Fibroblast of the conjunctiva (primary cell): ENCODE measurements at regions not wholly inside any gene's neighbourhood (a gene's known extent, or its start where the extent isn't known, plus 50 kb on each side); places are given as distances from the start of the nearest gene placed in this dataset.

Experiments
- DNase-seq: peaks from one replicate; pipeline ENCODE4 v3.0.0-alpha.2; 2010; ENCODE audit warnings: low read depth

GRCh38 chr1:22315315-22316078, 136.2 kb upstream of the ZBTB40 start:
- no peak for DNase-seq

- no peak for DNase-seq
Measured at GRCh38 chr1:22317231-22317919, 134.3 kb upstream of the ZBTB40 start.

DNA sequence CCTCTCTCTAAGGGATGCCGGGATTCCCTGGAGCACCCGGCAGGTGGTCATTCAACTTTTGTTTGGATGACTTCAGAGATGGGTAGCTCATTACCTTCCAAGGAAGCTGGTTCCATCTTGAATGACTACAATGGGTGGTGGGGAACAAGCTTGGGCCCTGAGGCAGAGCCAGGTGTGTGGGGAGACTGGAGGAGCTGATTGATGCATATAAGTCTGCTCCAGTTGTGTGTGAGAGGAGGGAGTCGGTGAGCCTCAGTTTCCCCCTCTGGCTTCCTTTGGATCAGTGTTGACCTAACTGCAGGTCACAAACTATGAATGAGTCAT, 133.8 kb upstream of the ZBTB40 start:
- DNase-seq: no peak

DNA sequence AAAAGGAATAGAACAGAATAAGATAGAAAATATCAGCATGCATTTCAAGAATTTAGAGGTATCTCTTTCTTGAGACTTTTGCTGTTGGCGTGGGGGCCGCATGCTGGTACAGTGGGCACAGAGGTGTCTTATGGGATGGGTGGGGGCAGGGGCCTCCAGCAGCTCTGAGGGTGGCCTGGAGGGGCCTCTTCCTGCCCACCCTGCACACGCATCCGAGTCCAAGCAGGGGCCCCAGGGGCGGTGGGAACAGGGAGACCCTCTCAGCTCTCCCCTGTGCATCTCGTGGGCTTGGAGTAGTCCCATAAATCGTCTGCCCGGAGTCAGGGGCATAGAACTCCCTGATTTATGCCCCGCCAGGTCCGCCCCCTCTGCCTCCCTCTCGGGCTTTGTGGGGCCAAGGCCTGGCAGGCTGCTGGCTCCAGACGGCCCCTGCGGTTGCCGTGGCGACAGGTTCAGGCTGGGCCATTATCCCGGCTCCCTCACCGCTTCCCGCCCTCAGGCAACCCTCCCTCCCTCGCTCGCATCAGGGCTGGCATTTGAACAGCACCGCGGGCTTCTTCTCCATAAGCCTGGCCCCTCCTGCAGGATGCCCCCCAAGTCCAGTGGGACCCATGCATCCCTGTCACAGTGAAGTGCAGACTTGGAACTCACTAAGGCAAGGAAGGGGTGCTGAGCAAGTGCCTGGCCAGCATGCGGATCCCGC, 133.2 kb upstream of the ZBTB40 start:
- no peak for DNase-seq

DNA sequence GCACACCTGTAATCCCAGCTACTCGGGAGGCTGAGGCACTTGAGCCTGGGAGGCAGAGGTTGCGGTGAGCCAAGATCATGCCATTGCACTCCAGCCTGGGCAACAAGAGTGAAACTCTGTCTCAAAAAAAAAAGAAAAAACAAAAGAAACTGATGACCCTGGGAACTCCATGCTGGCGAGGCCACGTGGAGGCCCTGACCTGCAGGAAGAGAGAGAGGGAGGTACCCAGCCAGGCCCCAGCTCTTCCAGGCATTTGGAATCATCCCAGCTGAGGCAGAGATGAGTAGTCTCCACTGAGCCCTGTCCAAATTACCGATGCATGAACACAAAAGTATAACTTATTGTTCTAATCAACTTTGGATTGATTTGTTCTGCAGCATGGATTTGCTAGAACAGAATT, 132.0 kb upstream of the ZBTB40 start:
- no peak for DNase-seq

DNA sequence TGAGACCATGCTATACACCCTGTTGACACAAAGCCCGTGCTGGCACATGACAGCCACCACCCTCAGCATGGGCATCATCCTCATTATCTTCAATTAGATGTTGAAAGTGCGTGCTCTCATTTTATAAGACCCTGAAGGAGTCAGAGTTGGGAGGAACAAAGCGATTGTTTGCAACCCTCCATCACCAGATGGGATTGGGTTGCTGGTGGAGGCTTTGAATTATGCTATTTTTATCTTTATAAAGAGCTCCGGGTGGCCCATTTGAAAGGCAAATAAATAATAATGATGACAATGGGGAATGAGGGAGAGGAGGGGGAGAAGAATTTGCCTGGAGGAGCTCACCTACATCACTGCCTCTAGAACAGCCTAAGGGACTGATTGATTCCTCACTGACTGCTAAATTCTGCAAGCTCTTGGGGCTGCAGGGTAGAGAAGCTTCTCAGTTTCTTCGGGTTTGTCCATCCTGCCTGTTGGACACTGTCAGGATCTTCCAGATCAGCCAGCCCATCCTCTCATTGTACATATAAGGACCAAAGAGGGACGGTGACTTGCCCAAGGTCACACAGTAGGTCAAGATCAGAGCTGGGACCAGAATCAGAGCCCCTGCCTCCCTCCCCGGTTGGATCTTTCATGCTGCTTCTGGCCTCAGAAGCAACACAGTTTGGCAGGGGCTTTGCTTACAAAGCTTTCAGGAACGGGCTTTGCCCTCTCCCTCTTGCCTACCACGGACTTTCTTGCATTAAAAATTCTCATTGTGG, 130.9 kb upstream of the ZBTB40 start:
- DNase-seq: no peak

DNA sequence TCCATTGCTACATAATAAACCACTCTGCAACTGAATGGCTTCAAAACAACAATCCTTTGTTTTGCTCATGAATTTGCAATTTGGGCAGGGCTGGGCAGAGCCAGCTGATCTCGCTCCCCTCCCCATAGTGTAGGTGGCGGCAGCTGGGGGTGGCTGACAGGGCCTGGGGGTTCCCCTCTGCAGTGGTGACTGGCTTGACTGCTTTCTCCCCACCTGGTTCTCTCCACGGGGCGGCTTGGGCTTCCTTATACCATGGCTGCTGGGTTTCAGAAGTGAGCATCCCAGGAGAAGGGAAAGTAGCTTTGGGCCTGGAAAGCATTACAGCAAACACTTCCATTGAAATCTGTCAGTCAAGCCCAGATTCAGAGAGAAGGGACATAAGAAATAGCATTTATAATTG, 129.7 kb upstream of the ZBTB40 start:
- DNase-seq: no peak

DNA sequence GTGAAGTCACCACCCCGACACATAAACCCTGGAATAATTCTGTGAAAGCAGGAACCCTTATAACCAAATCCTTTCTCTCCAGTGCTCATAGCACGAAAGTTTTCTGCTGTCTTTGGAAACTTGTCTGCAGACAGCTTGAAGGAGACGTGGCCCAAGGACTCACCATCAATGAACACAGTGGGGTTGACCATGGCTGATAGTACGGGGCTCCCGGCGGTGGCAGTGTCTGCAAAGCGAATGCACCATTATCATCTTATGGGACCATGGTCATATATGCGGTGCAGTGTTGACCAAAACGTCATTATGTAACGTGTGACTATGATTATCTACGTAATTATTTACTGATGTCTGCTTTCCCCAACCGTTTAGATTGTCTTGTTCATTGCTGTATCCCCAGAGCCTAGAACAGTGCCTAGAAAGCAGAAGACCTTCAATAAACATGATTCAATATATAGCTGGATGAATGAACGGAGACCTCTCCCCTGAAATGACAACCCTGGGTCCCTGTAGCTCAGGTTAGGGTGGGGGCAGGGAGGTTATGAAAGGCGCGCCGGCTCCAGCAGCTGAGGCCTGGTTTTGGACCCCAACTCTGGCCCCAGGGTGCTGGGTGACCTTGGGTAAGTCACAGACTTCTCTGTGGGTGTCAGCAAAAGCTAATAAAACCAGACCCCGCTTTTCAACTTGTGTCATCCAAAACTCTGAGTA, 128.4 kb upstream of the ZBTB40 start:
- no peak for DNase-seq

DNA sequence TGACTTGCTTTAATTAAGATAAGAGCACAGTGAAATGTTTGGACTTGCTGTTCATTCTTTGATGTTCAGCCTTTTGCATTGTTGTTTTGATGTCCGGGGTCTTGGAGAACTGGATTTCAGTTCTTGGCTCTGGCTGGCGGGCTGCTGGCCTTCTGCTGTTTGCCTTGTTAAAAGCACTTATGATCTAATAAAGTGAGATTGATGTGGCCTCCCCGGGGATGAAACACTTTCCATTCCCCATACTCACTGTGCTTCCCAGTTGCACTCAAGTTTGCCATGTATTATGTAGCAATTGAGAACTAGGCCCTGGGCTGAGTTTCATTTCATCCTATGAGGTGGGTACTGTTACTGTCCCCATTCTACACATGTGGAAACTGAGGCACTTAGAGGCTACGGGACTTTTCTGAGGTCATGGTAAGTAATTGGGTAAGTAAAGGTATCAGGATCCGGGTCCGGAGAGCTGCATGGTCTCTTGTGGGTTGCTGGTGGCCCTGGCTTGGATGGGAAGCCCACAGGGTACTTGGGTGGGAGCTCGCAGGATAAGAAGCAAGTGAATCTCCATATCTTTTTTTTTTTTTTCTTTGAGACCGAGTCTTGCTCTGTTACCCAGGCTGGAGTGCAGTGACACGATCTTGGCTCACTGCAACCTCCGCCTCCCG, 127.7 kb upstream of the ZBTB40 start:
- no peak for DNase-seq

DNA sequence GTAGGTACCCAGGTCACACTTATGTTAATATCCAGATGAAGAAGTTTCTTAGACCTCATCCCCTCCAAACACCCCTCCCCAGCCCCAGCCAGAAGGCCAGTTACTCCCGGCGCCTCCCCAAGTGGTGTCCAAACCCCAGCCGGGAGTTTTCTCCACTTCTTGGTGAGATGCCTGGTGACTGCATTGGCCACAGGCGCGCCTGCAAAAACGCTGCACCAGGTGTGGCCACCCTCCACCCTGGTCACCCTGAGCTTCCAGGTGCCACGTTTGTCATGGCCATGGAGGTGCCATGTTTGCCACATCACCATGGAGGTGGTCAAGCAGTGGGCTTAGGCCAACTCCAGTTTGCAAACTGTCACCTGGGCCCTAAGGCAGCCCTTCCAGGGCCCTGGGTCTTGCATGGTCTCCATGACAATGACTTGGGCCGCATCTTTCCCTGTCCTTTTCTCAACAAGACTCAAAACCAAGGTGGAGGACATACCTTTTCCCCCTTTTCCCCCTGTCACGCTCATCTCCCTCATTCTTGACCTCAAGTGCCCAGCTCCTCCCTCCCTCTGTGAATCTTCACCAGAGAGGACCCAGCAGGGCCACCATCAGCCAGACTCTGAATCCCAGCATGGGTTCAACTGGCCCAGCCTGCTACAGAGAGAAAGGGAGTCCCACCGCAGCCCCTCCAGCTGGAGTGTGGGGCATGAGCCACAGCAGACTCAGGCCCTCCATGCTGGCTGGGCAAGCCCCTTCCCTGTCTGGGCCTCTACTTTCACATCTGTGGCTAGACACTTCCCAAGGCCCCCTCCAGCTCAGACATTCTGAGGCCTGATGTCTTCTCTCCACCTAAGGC, 125.9 kb upstream of the ZBTB40 start:
- DNase-seq: no peak

GRCh38 chr1:22326372-22326915, 125.2 kb upstream of the ZBTB40 start:
- no peak for DNase-seq

- DNase-seq: no peak
Measured at GRCh38 chr1:22326931-22327330, 124.7 kb upstream of the ZBTB40 start.

DNA sequence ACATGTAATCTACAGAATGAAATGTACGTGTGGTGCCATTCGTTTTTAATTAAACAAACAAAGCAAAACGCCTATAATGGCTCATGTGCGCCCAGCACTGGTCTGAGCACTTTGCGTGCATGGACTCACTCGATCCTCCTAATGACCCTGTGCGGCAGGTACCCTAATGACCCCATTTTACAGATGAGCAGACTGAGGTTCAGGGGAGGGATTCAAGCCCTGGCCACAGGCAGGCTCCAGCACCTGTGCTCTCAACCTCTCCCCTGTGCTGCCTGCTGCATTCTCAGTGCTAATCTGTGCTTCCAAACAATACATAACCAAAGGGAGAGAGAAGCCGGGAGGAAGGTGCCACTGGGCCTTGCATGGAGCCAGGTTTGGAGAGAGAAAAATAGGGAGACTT, 124.2 kb upstream of the ZBTB40 start:
- DNase-seq: no peak

DNA sequence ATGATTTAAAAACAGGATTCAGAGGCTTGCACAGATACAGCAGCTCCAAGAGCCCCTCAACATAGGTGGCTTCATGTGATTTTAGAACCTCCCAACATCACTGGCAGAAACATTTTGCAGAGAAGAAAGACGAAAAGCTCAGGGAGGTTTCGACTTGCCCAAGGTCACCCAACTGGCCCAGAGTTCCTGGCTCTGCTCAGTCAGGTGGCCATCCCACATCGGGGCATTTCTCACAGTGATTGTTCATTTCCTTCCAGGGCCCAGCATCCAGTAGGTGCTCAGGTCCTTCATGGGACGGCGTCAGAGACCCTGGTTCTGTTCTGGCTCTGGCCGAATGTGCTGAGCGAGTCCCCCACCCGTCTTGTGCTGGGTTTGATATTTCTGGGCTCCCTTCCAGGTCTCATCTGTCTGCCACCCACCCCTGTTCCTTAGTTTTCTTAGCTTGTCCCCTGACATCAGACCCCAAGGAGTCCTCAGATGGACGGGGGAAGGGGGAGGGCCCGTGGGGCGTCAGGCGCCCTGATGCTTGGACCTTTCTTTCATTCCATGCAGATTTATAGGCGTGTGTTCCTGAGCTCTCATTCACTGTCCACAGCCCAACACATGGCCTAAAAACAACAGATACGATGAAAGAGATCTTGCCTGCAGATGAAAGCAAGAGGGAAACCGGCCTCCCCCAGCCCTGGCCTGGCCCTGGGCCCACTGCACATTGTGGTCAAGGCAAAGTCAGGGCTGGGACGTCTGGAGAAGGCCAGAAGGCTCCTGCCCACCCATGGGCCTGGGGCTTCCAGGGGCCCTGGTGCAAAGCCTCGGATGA, 123.1 kb upstream of the ZBTB40 start:
- no peak for DNase-seq

GRCh38 chr1:22329148-22329515, 122.5 kb upstream of the ZBTB40 start:
- DNase-seq: no peak

DNA sequence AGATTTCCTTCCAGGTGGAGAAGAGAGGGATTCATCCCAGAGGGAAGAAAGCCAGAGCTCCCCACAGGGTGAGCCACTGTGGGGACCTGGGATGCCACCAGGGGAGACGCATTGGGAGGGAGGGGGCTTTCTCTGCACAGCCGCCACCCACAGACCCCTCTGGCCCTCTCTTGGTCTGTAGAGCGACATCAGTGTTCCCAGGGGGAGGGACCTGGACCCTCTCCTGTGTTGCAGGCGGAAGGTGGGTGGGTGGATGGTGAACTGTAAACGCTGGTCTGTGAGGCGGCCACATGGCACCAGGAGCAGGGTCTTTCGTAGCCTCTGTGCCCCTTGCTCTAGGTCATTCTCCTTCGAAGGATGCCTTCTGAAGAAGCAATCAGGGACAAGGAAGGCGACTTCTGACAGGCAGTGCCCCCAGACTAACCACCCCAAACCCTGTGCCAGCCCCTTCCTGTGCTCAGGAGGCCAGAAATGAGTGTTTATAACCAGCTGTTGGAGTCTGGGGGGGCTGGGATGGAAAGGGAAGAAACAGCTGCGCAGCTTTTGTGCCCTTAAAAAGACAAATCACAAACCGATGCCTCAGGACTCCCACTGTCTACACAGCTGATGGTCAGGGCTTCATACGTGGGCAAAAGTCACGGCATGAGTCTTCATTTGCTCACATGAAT, 121.4 kb upstream of the ZBTB40 start:
- no peak for DNase-seq

DNA sequence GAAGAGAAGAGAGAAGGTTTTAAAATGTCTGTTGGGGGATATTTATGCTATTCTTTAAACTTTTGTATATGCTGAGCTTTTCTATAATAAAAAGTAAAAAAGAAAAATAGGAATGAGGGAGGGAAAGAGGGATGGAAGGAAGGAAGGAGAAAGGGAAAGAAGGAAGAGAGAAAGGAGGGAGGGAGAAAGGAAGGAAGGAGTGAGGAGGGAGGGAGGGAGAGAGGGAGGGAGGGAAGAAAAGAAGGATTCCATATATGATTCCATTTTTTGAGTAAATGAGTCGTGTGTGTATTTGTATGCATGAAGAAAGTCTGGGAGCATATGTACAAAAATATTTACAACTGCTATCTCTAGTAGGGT, 120.9 kb upstream of the ZBTB40 start:
- DNase-seq: no peak

GRCh38 chr1:22331618-22332423, 119.8 kb upstream of the ZBTB40 start:
- no peak for DNase-seq
